CD8-positive, alpha-beta memory T cell (primary cell): ENCODE measurements at regions not wholly inside any gene's neighbourhood (a gene's known extent, or its start where the extent isn't known, plus 50 kb on each side); places are given as distances from the start of the nearest gene placed in this dataset.

Experiments
- CTCF ChIA-PET: fragments of 350-600 bp; sonication (Branson Sonifier 250); formaldehyde crosslinking; loops from one replicate; lab custom pipeline; 2021; ENCODE audit warnings: antibody characterized with exemption; lab: Charles Lee
- POLR2A ChIA-PET: fragments of 350-600 bp; sonication (Branson Sonifier 250); formaldehyde crosslinking; loops from one replicate; lab custom pipeline; 2021; ENCODE audit warnings: antibody characterized with exemption; lab: Charles Lee
- DNase-seq, 5 donors: peaks; one replicate each; pipeline versions ENCODE4 v3.0.0 to v3.0.0-alpha.2; 2020 to 2022; ENCODE audit warnings: mixed read lengths in 1 of 5
- H3K27ac ChIP-seq: one replicate; pipeline ENCODE4 v1.7.0; 2013; ENCODE audit warnings: low read depth, mild to moderate bottlenecking, low read length, moderate library complexity
- H3K27me3 ChIP-seq: 2 replicates; pipeline ENCODE4 v1.7.0; 2013; ENCODE audit warnings: low read length, mild to moderate bottlenecking; ENCODE audit not compliant: insufficient read depth, poor library complexity, severe bottlenecking
- H3K36me3 ChIP-seq: 2 replicates; pipeline ENCODE4 v1.7.0; 2013; ENCODE audit warnings: mild to moderate bottlenecking, low read length, moderate library complexity; ENCODE audit not compliant: insufficient read depth
- H3K4me1 ChIP-seq: 2 replicates; pipeline ENCODE4 v1.7.0; 2013; ENCODE audit warnings: mild to moderate bottlenecking, low read length, moderate library complexity; ENCODE audit not compliant: insufficient read depth
- H3K4me3 ChIP-seq: 2 replicates; pipeline ENCODE4 v1.7.0; 2013; ENCODE audit warnings: mild to moderate bottlenecking, low read length
- H3K9me3 ChIP-seq: 2 replicates; pipeline ENCODE4 v1.7.0; 2013; ENCODE audit warnings: mild to moderate bottlenecking, low read length
- H3K27ac Mint-ChIP-seq, 8 donors: one replicate each; pipeline ENCODE4 v1.8.0; 2020 to 2021; ENCODE audit warnings: mixed read lengths in 8 of 8, mild to moderate bottlenecking in 6 of 8, inconsistent platforms in 3 of 8, moderate library complexity in 3 of 8
- H3K27me3 Mint-ChIP-seq, 2 donors: one replicate each; pipeline ENCODE4 v1.8.0; 2020 to 2021; ENCODE audit warnings: mixed read lengths in 2 of 2, mild to moderate bottlenecking in 1 of 2, moderate library complexity in 1 of 2
- H3K36me3 Mint-ChIP-seq, 3 donors: one replicate each; pipeline ENCODE4 v1.8.0; 2020 to 2021; ENCODE audit warnings: mixed read lengths in 3 of 3, inconsistent platforms in 1 of 3, mild to moderate bottlenecking in 1 of 3
- H3K4me1 Mint-ChIP-seq, 3 donors: one replicate each; pipeline ENCODE4 v1.8.0; 2020 to 2021; ENCODE audit warnings: mixed read lengths in 3 of 3, inconsistent platforms in 1 of 3, mild to moderate bottlenecking in 1 of 3
- H3K4me3 Mint-ChIP-seq, 7 donors: one replicate each; pipeline ENCODE4 v1.8.0; 2020 to 2021; ENCODE audit warnings: mixed read lengths in 7 of 7, mild to moderate bottlenecking in 6 of 7, moderate library complexity in 4 of 7, inconsistent platforms in 2 of 7
- H3K9me3 Mint-ChIP-seq, 5 donors: one replicate each; pipeline ENCODE4 v1.8.0; 2020 to 2022; ENCODE audit warnings: mixed read lengths in 5 of 5, mild to moderate bottlenecking in 3 of 5, moderate library complexity in 2 of 5, inconsistent platforms in 1 of 5

DNA sequence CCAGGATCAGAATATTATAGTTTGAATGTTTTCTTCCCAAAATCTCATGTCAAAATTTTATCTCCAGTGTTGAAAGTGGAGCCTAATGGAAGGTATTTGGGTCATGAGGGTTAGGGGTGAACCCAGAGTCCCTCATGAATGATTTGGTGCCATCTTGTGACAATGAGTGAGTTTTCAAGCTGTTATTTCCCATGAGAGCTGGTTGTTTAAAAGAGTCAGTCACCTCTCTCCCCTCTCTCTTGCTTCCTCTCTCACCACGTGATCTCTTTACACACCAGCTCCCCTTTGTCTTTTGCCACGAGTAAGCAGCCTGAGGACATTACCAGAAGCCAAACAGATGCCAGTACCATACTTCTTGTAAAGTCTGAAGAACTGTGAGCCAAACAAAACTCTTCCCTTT, 561.6 kb downstream of the RERGL start:
- no peak overlapping the region for H3K4me3 ChIP-seq
- Mint-ChIP-seq H3K9me3 (peaks cover under 1 to 17% (median 9%) of the 10 kb centered on the region in 5 donors), H3K27me3 (peaks cover 0 to 2% of the 10 kb centered on the region in 2 donors), H3K4me1 (no peaks in the 10 kb centered on the region), H3K27ac (no peak overlapping the region), H3K4me3 (no peak overlapping the region), H3K36me3 (no peaks in the 10 kb centered on the region)
- H3K9me3 ChIP-seq: no peaks in the 10 kb centered on the region
- H3K27me3 ChIP-seq: no peaks in the 10 kb centered on the region
- ChIA-PET CTCF (no interaction called here), POLR2A (no interaction called here)
- no peak overlapping the region for H3K27ac ChIP-seq
- DNase-seq: no peak
- H3K36me3 ChIP-seq: no peaks in the 10 kb centered on the region
- H3K4me1 ChIP-seq: no peaks in the 10 kb centered on the region

DNA sequence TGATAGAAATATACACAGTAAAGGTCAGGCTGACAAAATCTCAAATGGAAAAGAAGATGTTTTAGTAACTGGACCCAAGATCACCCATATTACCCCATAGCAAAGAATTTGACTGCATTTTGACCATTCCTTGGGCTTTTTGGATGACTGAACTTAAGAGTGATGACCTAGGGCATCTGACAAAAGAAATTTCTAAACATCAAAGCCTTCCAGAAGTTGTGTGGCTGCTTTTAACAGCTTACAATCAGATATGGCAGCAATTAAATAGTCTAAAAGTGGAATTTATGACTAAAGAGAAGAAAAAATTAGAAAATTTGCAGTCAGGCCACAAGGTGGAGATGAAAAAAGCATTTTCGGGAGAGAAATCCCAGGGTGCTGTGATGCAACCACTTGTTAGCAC, 563.0 kb downstream of the RERGL start:
- Histone ChIP-seq H3K36me3 (no peaks in the 10 kb centered on the region), H3K9me3 (no peaks in the 10 kb centered on the region), H3K27ac (no peak overlapping the region), H3K4me3 (no peak overlapping the region), H3K4me1 (no peaks in the 10 kb centered on the region), H3K27me3 (no peaks in the 10 kb centered on the region)
- ChIA-PET CTCF (no interaction called here), POLR2A (no interaction called here)
- Mint-ChIP-seq H3K4me3 (no peak overlapping the region), H3K27ac (no peak overlapping the region), H3K36me3 (no peaks in the 10 kb centered on the region), H3K4me1 (no peaks in the 10 kb centered on the region), H3K27me3 (peaks cover 0 to 2% of the 10 kb centered on the region in 2 donors), H3K9me3 (peaks cover 0 to 17% (median 9%) of the 10 kb centered on the region in 5 donors)
- no peak for DNase-seq

GRCh38 chr12:17511369-17511768, 578.6 kb downstream of the RERGL start:
- Mint-ChIP-seq H3K36me3 (no peaks in the 10 kb centered on the region), H3K9me3 (peaks cover 2 to 34% (median 8%) of the 10 kb centered on the region in 5 donors), H3K4me1 (no peaks in the 10 kb centered on the region), H3K27me3 (no peaks in the 10 kb centered on the region), H3K4me3 (no peak overlapping the region), H3K27ac (no peak overlapping the region)
- Histone ChIP-seq H3K9me3 (no peaks in the 10 kb centered on the region), H3K4me1 (no peaks in the 10 kb centered on the region), H3K27ac (no peak overlapping the region), H3K27me3 (no peaks in the 10 kb centered on the region), H3K36me3 (no peaks in the 10 kb centered on the region), H3K4me3 (no peak overlapping the region)
- ChIA-PET POLR2A (no interaction called here), CTCF (no interaction called here)
- DNase-seq: no peak

GRCh38 chr12:17507336-17507735, 582.7 kb downstream of the RERGL start:
- POLR2A ChIA-PET: no interaction called here
- Mint-ChIP-seq H3K9me3 (peaks cover 0 to 29% (median 2%) of the 10 kb centered on the region in 5 donors), H3K27ac (no peak overlapping the region), H3K27me3 (no peaks in the 10 kb centered on the region), H3K36me3 (no peaks in the 10 kb centered on the region), H3K4me1 (no peaks in the 10 kb centered on the region), H3K4me3 (no peak overlapping the region)
- H3K36me3 ChIP-seq: no peaks in the 10 kb centered on the region
- H3K4me3 ChIP-seq: no peak overlapping the region
- no peaks in the 10 kb centered on the region for H3K9me3 ChIP-seq
- no peak overlapping the region for H3K27ac ChIP-seq
- H3K4me1 ChIP-seq: no peaks in the 10 kb centered on the region
- H3K27me3 ChIP-seq: no peaks in the 10 kb centered on the region
- CTCF ChIA-PET: no interaction called here
- DNase-seq: no peak

- Histone ChIP-seq H3K4me3 (no peak overlapping the region), H3K27ac (no peak overlapping the region), H3K27me3 (no peaks in the 10 kb centered on the region), H3K9me3 (no peaks in the 10 kb centered on the region), H3K36me3 (no peaks in the 10 kb centered on the region), H3K4me1 (no peaks in the 10 kb centered on the region)
- POLR2A ChIA-PET: no interaction called here
- CTCF ChIA-PET: no interaction called here
- DNase-seq: no peak
- H3K27me3 Mint-ChIP-seq: no peaks in the 10 kb centered on the region
- peaks cover 0 to 13% (median 3%) of the 10 kb centered on the region in 5 donors for H3K9me3 Mint-ChIP-seq
- H3K4me1 Mint-ChIP-seq: no peaks in the 10 kb centered on the region
- no peak overlapping the region for H3K4me3 Mint-ChIP-seq
- no peaks in the 10 kb centered on the region for H3K36me3 Mint-ChIP-seq
- no peak overlapping the region for H3K27ac Mint-ChIP-seq
Measured at GRCh38 chr12:17503742-17504141, 586.3 kb downstream of the RERGL start.

DNA sequence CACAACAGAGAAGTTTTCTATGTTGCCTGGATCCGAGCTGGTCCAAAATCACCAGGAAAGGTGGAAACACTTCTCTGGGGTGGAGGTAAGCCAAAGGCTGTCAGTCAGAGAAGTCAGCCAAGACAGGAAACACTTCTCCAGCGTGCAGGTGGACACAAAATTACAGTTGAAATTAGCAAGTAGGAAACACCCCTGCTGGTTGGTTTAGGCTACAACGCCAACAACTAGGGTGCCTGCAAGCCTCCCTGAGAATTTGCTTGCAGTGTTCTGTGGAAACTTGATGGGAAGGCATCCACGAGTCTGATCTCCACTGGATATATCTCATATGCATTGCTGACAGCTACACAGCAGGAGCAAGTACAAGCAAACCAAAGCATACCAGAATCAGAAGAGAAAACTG, 600.5 kb downstream of the RERGL start:
- Mint-ChIP-seq H3K4me3 (no peak overlapping the region), H3K4me1 (no peaks in the 10 kb centered on the region), H3K36me3 (no peaks in the 10 kb centered on the region)

GRCh38 chr12:17478908-17479673, 610.9 kb downstream of the RERGL start:
- H3K27ac Mint-ChIP-seq: no peak overlapping the region
- Histone ChIP-seq H3K9me3 (no peaks in the 10 kb centered on the region), H3K4me3 (no peak overlapping the region), H3K36me3 (no peaks in the 10 kb centered on the region), H3K27me3 (no peaks in the 10 kb centered on the region), H3K27ac (no peak overlapping the region), H3K4me1 (no peaks in the 10 kb centered on the region)
- H3K27me3 Mint-ChIP-seq: no peaks in the 10 kb centered on the region
- H3K36me3 Mint-ChIP-seq: peaks cover 0 to 1% (median 0%) of the 10 kb centered on the region in 3 donors
- CTCF ChIA-PET: no interaction called here
- POLR2A ChIA-PET: no interaction called here
- H3K4me3 Mint-ChIP-seq: no peak overlapping the region
- DNase-seq: no peak
- H3K4me1 Mint-ChIP-seq: no peaks in the 10 kb centered on the region
- H3K9me3 Mint-ChIP-seq: peaks cover 10 to 44% (median 27%) of the 10 kb centered on the region in 5 donors

More for the DNA sequence above, 600.5 kb downstream of the RERGL start:
- peaks cover 3 to 29% (median 10%) of the 10 kb centered on the region in 5 donors for H3K9me3 Mint-ChIP-seq
- CTCF ChIA-PET: no interaction called here
- no peak overlapping the region for H3K4me3 ChIP-seq
- no peak overlapping the region for H3K27ac Mint-ChIP-seq
- H3K27me3 Mint-ChIP-seq: no peaks in the 10 kb centered on the region
- no peaks in the 10 kb centered on the region for H3K9me3 ChIP-seq
- POLR2A ChIA-PET: no interaction called here
- H3K27ac ChIP-seq: no peak overlapping the region
- H3K27me3 ChIP-seq: no peaks in the 10 kb centered on the region
- no peaks in the 10 kb centered on the region for H3K36me3 ChIP-seq
- no peaks in the 10 kb centered on the region for H3K4me1 ChIP-seq
- DNase-seq: no peak

GRCh38 chr12:17470460-17470859, 619.5 kb downstream of the RERGL start:
- Histone ChIP-seq H3K9me3 (no peaks in the 10 kb centered on the region), H3K4me3 (no peak overlapping the region), H3K36me3 (no peaks in the 10 kb centered on the region), H3K4me1 (no peaks in the 10 kb centered on the region), H3K27ac (no peak overlapping the region), H3K27me3 (no peaks in the 10 kb centered on the region)
- no peak overlapping the region for H3K27ac Mint-ChIP-seq
- ChIA-PET POLR2A (no interaction called here), CTCF (no interaction called here)
- DNase-seq: no peak
- no peak overlapping the region for H3K4me3 Mint-ChIP-seq
- peaks cover 3 to 30% (median 5%) of the 10 kb centered on the region in 5 donors for H3K9me3 Mint-ChIP-seq
- H3K4me1 Mint-ChIP-seq: no peaks in the 10 kb centered on the region
- H3K27me3 Mint-ChIP-seq: no peaks in the 10 kb centered on the region
- H3K36me3 Mint-ChIP-seq: no peaks in the 10 kb centered on the region
